HL-60 (cell line): ENCODE measurements at regions not wholly inside any gene's neighbourhood (a gene's known extent, or its start where the extent isn't known, plus 50 kb on each side); places are given as distances from the start of the nearest gene placed in this dataset.

Experiments used
- DNase-seq, 2 experiments: peaks; one replicate each; pipeline ENCODE4 v3.0.0-alpha.2; 2010 to 2020; ENCODE audit warnings: low read depth in 1 of 2, low spot score in 1 of 2
- H3K27ac ChIP-seq: fragments of 250-450 bp; sonication (Bioruptor Pico); replicated peaks from 2 replicates; pipeline ENCODE4 v1.5.1; 2020; ENCODE audit warnings: mild to moderate bottlenecking, moderate library complexity
- H3K27me3 ChIP-seq: fragments of 250-450 bp; sonication (Bioruptor Pico); 2 replicates; pipeline ENCODE4 v1.5.1; 2021; ENCODE audit warnings: mild to moderate bottlenecking, moderate library complexity; ENCODE audit not compliant: insufficient read depth, poor library complexity, severe bottlenecking
- H3K4me3 ChIP-seq: replicated peaks from 2 replicates; pipeline ENCODE4 v1.5.1; 2011; ENCODE audit warnings: mild to moderate bottlenecking, control low read depth, low read length; ENCODE audit not compliant: insufficient read depth
- GABPA ChIP-seq: IDR thresholded peaks from 2 replicates; pipeline ENCODE4 v1.6.1; 2012; ENCODE audit warnings: low read depth
- POLR2AphosphoS5 ChIP-seq: IDR thresholded peaks from 2 replicates; pipeline ENCODE4 v1.6.1; 2012; ENCODE audit warnings: low read depth
- SPI1 ChIP-seq: IDR thresholded peaks from 2 replicates; pipeline ENCODE4 v1.6.1; 2012; ENCODE audit warnings: low read depth, mild to moderate bottlenecking, borderline replicate concordance
- TF ChIP-seq, protein P1 (sequence below): IDR thresholded peaks from one replicate; pipeline ENCODE4 v1.5.1; 2011; ENCODE audit warnings: low read length, control low read depth, inconsistent platforms; ENCODE audit not compliant: insufficient read depth
- TF ChIP-seq, protein P2 (sequence below): IDR thresholded peaks from 2 replicates; pipeline ENCODE4 v1.6.1; 2012; ENCODE audit warnings: low read depth; ENCODE audit not compliant: insufficient replicate concordance

DNA sequence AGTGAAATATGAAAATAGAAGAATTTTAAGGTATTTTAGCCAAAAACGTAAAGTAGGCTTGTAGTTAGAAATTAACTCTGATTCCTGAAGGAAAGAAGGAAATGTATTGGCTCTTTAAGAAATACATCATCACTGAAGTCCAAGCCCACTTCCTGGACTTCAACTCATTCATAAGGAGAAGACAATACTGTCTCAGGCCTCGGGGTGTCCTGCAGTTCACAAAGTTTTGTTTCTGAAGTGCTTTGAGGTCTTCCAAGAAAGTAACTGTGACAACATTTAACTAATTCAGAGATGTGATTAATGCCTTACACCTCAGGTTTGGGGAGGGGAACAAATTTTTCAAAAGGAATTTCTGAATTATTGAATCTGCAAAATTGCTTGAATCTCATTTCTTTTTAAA lies 65.8 kb upstream of the STARD13 start:
- TF ChIP-seq GABPA = no peak
- H3K27me3 ChIP-seq = no peaks in the 10 kb centered on the region
- DNase-seq = no peak
- H3K27ac ChIP-seq = no peak overlapping the region
- H3K4me3 ChIP-seq = no peak overlapping the region

DNA sequence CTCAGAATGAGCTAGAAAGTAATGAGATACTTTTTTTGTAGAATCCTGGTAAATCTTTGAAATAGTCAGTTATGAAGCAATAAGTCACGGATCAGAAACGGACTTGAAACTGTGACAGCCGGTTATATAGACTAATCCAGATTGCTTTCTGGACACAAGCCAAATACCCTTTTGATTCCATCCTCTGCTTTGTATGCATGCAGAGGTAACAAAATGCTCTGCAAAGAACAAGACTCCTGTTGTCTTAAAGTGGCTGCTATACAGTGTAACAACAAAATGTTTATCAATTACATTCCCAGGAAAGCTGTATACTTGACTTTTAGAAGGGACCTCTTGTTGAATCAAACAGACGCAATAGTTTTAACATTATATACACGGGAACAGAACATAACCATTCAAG lies 66.5 kb upstream of the STARD13 start:
- H3K4me3 ChIP-seq = no peak overlapping the region
- TF ChIP-seq, protein P1, sequence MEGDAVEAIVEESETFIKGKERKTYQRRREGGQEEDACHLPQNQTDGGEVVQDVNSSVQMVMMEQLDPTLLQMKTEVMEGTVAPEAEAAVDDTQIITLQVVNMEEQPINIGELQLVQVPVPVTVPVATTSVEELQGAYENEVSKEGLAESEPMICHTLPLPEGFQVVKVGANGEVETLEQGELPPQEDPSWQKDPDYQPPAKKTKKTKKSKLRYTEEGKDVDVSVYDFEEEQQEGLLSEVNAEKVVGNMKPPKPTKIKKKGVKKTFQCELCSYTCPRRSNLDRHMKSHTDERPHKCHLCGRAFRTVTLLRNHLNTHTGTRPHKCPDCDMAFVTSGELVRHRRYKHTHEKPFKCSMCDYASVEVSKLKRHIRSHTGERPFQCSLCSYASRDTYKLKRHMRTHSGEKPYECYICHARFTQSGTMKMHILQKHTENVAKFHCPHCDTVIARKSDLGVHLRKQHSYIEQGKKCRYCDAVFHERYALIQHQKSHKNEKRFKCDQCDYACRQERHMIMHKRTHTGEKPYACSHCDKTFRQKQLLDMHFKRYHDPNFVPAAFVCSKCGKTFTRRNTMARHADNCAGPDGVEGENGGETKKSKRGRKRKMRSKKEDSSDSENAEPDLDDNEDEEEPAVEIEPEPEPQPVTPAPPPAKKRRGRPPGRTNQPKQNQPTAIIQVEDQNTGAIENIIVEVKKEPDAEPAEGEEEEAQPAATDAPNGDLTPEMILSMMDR = no peak
- TF ChIP-seq POLR2AphosphoS5 (no peak), SPI1 (no peak), GABPA (no peak)
- TF ChIP-seq, protein P2, sequence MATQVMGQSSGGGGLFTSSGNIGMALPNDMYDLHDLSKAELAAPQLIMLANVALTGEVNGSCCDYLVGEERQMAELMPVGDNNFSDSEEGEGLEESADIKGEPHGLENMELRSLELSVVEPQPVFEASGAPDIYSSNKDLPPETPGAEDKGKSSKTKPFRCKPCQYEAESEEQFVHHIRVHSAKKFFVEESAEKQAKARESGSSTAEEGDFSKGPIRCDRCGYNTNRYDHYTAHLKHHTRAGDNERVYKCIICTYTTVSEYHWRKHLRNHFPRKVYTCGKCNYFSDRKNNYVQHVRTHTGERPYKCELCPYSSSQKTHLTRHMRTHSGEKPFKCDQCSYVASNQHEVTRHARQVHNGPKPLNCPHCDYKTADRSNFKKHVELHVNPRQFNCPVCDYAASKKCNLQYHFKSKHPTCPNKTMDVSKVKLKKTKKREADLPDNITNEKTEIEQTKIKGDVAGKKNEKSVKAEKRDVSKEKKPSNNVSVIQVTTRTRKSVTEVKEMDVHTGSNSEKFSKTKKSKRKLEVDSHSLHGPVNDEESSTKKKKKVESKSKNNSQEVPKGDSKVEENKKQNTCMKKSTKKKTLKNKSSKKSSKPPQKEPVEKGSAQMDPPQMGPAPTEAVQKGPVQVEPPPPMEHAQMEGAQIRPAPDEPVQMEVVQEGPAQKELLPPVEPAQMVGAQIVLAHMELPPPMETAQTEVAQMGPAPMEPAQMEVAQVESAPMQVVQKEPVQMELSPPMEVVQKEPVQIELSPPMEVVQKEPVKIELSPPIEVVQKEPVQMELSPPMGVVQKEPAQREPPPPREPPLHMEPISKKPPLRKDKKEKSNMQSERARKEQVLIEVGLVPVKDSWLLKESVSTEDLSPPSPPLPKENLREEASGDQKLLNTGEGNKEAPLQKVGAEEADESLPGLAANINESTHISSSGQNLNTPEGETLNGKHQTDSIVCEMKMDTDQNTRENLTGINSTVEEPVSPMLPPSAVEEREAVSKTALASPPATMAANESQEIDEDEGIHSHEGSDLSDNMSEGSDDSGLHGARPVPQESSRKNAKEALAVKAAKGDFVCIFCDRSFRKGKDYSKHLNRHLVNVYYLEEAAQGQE = no peak
- DNase-seq = no peak
- no peak overlapping the region for H3K27ac ChIP-seq
- no peaks in the 10 kb centered on the region for H3K27me3 ChIP-seq

DNA sequence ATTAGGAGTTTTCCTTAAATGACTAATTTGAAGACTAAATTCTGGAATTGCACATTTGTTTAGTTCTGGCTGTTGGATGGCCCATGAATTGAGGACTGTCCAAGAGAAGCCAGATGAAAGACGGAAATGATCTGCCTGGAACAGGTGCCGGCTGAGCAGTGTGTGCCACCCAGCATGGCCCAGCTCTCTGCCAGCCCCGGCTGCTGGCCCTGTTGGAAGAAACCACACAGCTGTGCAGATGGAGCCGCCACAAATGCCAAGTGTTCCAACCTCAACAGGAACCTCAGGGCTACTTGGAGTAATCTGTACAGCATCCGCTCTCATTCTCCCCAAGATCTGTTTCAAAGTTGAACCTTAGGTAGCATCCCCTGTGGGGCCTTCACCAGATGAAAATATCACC lies 67.0 kb upstream of the STARD13 start:
- H3K27me3 ChIP-seq = no peaks in the 10 kb centered on the region
- no peak overlapping the region for H3K4me3 ChIP-seq
- DNase-seq = no peak
- TF ChIP-seq, protein P2 = no peak
- TF ChIP-seq, protein P1 = no peak
- TF ChIP-seq GABPA (no peak), POLR2AphosphoS5 (no peak), SPI1 (no peak)
- H3K27ac ChIP-seq = no peak overlapping the region

DNA sequence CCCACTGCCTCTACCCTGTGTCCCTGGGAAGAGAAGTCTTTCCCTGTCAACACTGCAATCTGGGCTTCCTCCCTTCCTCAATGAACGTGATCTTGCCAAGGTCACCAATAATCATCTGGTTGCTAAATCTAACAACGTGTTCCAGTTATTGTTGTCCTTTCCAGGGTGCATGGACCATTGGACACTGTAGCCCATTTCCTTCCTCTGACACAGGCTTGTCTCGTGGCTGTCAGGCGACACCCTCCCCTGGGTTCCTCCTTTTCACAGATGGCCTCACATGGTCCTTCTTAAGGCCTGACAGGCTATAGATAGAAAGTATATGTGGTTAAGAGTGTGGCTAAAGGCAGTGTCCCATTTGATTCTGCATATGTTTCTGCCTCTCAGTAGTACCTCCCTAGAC lies 67.7 kb upstream of the STARD13 start:
- peak in 1 of 2 experiments; percentile 88 for DNase-seq
- H3K27ac ChIP-seq = 0 out of 2 replicates have a peak overlapping the region, but pooled peaks have one; percentile 7
- no peak overlapping the region for H3K4me3 ChIP-seq
- H3K27me3 ChIP-seq = no peaks in the 10 kb centered on the region
- TF ChIP-seq POLR2AphosphoS5 = peak; percentile 69; the same call in 1 of the 2 replicates
- TF ChIP-seq, protein P2 = no peak
- TF ChIP-seq SPI1 = peak; percentile 92
